WTC11 (cell line): ENCODE measurements at regions not wholly inside any gene's neighbourhood (a gene's known extent, or its start where the extent isn't known, plus 50 kb on each side); places are given as distances from the start of the nearest gene placed in this dataset.

Experiments
- CTCF ChIP-seq: fragments of 200-600 bp; IDR thresholded peaks from 2 replicates; pipeline ENCODE4 v1.8.0; 2022; ENCODE audit warnings: antibody characterized with exemption
- ESRRA ChIP-seq: sonication (generic); formaldehyde crosslinking; IDR thresholded peaks from 2 replicates; pipeline ENCODE4 v1.8.1; 2022; ENCODE audit warnings: mild to moderate bottlenecking, missing genetic modification reagents, borderline replicate concordance
- ZNF121 ChIP-seq: sonication (generic); formaldehyde crosslinking; IDR thresholded peaks from 2 replicates; pipeline ENCODE4 v1.8.0; 2023; ENCODE audit warnings: missing genetic modification reagents

GRCh38 chr6:134805168-134805567 is 144.7 kb downstream of the ALDH8A1 start:
- TF ChIP-seq ESRRA (CRISPR knock-in tag) = no peak
- no peak for TF ChIP-seq CTCF
- no peak for TF ChIP-seq ZNF121
